Stimulated activated CD8-positive, alpha-beta memory T cell treated with anti-CD3 and anti-CD28 coated beads, Interleukin-15, amount 100 ng/mL, for 4 hours (primary cell): ENCODE measurements at regions not wholly inside any gene's neighbourhood (a gene's known extent, or its start where the extent isn't known, plus 50 kb on each side); places are given as distances from the start of the nearest gene placed in this dataset.
"Not testable (repeated sequence)": the region's sequence is repeated elsewhere in the genome, so short reads cannot be mapped to it uniquely, and the experiment has no call there.

Experiments
- DNase-seq, 2 donors: peaks; one replicate each; pipeline ENCODE4 v3.0.0-alpha.2; 2020; ENCODE audit warnings: low read depth in 2 of 2

DNA sequence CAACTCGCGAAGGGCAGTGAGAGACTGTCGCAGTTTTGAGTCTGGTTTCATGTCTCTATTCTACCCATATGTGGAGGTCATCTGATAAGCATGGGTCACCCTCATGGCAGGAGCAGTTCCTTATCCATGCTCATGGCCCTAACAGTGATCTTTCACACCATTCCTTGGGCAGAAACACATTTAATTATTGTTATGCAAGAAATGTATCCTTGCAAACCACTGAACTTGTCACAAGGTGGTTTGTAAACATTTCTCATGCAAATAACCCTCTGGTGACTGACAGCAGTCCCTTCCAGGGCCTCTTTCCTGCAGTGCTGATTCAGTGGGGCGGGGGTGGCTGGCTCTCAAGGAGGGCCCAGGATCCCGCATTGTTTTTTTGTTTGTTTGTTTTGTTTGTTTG, 421.4 kb upstream of the RUNX1 start:
- DNase-seq = no peak

DNA sequence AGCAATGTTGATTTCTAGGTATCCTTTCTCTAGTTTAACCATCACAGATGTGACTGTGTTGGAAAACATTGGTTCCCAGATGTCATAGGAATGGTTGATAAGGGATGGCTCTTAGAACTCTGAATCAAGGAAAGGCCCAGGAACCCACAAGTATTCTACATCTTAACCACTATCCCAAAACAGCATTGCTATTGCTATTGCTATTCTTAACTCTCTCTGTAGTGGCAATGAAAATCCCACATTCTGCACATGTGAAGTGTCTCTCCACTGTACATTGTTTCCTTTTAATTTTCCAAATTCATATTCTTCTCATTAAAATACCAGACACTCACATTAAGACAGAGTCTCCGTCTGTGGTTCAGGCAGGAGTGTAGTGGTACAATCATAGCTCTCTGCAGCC, 420.4 kb upstream of the RUNX1 start:
- no peak for DNase-seq

DNA sequence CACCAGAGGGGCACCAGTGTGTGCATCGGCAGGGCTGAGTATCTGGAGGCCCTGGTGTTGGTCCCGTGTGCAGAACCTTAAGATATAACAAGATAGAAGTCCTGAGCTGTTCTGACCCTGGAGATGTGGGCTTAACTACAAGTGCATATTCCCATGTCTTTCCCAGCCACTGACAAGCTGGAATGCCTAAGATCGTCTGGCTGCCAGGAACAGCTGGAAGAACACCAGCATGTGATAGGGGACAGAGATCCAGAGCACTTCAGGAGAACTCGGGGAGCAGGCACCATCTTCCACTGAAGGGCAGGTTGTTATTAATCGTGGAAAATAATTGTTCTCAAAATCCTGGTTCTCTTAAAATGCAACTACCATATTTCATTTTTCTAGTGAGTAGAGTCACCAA, 419.9 kb upstream of the RUNX1 start:
- DNase-seq = no peak

DNA sequence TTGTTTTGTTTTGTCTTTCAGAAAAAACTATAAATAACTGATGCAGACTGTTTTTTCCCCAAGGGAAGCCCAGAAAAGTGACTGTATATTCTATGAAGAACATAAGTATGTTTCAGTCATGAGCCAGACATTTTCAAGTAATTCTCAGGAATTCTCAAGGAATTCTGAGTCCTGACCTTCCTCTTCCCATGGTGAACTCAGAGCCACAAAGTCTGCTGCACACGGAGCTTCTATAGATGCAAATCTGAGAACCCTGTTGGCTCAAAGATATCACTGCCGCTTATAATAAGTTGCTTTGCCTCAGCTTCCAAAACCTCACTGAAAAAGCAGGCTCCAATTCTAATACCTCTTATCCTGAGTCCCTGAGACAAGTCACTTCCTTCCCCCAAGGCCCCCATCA, 418.5 kb upstream of the RUNX1 start:
- DNase-seq = no peak

DNA sequence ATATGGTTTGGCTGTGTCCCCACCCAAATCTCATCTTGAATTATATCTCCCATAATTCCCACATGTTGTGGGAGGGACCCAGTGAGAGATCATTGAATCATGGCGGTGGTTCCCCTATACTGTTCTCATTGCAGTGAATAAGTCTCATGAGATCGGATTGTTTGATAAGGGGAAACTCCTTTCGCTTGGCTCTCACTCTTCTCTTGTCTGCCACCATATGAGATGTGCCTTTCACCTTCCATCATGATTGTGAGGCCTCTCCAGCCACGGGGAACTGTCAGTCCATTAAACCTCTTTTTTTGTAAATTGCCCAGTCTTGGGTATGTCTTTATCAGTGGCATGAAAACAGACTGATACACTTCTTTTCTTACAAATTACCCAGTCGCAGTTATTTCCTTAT, 417.6 kb upstream of the RUNX1 start:
- not testable (repeated sequence) for DNase-seq

DNA sequence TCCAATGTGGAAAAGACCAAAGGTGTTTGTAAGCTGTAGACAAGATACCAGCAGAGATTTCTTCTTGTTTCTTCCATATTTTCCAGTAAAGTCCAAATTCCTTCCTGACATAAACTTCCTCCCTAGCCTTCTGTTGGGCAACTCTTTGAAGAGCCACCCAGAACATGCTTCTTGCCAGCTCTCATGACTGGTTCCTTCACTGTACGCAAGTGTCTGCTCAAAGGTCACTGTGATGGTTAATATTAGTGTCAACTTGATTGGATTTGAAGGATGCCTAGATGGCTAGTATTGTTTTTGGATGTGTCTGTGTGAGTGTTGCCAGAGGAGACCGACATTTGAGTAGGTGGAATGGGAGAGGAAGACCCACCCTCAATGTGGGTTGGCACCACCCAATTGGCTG, 416.6 kb upstream of the RUNX1 start:
- DNase-seq = no peak

DNA sequence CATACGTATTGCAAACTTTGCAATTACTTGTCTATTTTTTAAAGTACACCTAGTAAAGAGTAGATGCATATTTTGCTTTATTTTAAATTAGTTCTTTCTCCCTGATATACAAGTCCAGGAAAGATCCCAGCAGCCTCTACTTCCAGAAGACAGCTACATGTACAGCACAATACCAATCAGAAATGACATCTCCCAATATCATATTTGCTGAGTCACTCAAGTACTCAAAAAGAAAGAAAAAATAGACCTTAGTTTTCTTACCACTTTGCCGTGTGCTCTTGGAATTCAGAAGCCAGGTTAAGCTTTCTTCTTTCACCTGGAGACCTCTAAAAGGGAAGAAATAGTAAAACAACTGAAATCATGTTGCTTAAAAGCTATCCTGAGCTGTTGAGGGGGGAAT, 412.6 kb upstream of the RUNX1 start:
- DNase-seq = no peak

DNA sequence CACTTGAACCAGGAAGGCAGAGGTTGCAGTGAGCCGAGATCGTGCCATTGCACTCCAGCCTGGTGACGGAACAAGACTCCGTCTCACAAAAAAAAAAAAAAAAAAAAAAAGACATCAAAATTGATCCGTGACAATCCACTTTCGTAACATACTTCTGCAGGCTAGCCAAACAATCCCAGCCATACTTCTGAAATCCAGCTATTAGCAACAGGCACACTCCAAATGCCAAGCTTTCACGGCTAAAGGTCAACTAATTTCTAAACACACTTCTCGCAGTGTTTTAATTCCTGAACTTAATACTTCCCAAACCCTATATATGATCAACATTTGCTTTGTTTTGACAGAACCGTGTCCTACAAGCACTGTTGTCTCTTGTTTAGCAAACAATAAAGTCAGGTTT, 411.3 kb upstream of the RUNX1 start:
- no peak for DNase-seq

DNA sequence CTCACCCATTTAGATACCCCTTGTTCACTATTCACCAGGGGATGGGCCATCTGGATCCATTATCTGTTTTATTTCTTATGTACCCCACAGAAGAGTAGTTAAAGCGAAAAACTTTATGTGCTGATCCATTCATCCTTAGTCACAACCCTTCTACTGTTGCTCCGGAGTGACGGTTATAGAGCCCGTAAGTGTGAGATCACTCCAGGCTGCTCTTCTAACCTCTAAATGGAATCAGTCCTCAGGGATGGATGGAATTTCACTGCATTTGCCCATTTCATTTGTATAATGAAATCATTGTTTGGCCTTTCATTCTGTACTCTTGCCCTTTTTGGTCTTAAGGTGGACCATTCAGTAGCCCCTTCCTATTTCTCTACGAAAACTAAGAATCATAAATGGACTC, 409.3 kb upstream of the RUNX1 start:
- DNase-seq = no peak

DNA sequence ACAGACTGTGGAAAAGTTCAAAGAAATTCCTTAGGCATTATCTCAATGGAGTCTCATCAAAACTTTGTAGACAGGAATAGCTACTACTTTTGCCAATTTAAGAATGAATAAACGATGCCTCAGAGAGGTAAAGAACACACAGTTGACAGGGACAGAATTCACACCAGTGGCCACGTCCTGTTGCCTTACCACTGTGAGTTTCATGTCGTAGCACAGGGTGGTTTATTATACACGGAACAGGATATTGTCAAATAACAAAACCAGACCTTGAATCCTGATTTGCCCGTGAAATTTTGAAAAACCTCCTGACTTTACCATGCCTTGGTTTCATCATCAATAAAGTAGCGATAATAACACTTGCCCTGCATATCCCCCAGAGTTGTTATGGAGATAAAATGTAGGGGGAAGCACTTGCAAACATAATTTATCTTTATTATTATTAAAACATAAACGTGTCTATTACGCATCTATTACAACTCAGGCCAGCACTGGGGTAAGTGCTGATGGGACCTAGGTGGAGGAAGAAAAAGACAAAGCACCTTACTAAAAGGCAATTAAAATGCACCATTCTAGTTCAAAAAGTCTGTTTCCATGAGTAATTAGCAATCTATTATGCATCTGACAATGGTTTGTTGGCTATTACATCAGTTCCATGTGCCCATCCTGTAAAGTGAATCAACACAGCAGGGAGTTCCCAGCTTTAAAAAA, 408.1 kb upstream of the RUNX1 start:
- DNase-seq = no peak

DNA sequence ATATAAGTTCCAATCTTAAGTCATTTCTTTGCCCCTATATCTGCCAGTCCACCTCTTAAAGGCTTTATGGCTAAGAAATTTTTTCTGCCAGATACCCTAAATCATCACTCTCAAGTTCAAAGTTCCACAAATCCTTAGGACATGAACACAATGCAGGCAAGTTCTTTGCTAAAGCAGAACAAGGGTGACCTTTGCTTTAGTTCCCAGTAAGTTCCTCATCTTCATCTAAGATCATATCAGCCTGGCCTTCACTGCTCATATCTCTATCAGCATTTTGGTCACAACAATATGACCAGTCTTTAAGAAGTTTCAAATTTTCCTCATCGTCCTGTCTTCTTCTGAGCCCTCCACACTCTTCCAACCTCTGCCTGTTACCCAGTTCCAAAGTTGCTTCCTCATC, 402.2 kb upstream of the RUNX1 start:
- DNase-seq = no peak

DNA sequence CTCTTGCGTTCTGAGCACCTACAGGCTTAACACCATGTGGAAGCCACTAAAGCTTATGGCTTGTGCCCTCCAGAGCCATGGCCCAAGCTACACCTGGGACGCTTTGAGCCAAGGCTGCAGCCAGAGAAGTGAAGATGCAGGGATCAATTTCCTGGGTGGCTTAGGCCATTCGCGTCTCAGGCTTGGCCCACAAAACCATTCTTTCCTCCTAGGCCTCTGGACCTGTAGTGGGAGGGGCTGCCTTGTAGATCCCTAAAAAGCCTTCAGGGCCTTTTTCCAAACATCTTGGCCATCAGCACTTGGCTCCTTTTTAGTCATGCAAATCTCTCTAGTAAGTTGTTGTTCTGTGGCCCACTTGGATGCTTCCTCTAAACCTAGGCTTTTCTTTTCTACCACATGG, 401.7 kb upstream of the RUNX1 start:
- no peak for DNase-seq

DNA sequence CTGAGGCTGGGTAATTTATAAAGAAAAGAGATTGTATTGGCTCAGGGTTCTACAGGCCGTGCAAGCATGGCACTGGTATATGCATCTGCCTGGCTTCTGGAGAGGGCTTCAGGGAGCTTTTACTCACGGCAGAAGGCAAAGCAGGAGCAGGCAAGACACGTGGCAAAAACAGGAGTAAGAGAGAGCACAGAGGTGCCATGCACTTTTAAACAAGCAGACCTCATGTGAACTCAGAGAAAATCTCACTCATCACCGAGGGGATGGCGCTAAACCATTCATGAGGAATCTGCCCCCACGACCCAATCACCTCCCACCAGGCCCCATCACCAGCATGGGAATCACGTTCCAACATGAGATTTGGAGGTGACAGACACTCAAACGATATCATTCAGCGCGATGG, 400.7 kb upstream of the RUNX1 start:
- no peak for DNase-seq

DNA sequence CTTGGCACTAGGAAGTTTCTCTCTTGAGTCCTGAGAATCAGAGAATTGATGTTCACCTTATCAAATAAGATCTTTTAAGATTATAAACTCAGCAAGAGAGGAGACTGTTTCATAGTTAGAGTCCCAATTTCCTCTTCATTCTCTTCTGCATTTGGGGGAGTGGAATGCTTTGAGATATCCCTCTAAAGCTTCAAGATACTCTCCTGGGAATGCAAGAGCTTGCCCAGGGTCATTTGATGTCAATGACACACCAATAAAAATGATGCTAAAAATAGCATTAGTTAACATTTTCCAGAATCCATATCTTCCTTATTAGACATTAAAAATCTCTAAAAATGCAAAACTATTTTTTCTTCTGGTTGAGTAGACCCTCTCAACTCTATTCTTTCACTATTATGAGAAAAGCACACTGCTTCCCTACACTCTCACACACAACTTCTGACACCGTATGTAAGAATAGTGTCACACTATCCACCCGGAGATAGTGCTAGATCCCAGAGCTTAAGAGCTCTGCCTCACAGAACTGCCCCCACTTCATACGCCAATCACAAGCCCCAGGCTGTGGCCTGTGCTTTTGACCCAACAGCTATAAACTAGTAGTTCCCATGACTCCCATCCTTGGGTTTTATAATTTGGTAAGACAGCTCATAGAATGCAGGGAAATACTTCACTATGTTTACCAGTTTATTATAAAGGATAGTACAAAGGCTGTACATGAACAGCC, 399.9 kb upstream of the RUNX1 start:
- DNase-seq = no peak

DNA sequence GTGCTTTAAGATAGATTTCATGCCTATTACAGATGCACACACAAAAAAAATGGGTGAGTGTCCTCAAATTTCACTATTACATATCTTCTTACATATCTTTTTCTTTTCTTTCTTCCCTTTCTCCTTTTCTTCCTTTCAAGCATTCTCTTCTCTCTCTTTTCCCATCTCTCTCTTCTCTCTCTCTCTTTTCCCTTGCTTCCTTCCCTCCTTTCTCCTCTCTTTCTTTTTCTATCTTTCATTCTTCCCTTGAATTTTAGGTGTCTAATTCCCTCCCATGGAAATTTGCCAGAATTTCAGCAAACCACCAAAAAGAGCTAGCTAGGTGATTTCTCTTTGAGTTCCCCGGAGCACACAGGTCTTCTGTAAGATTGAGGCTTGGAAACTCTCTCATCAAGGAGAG, 395.3 kb upstream of the RUNX1 start:
- DNase-seq = no peak

DNA sequence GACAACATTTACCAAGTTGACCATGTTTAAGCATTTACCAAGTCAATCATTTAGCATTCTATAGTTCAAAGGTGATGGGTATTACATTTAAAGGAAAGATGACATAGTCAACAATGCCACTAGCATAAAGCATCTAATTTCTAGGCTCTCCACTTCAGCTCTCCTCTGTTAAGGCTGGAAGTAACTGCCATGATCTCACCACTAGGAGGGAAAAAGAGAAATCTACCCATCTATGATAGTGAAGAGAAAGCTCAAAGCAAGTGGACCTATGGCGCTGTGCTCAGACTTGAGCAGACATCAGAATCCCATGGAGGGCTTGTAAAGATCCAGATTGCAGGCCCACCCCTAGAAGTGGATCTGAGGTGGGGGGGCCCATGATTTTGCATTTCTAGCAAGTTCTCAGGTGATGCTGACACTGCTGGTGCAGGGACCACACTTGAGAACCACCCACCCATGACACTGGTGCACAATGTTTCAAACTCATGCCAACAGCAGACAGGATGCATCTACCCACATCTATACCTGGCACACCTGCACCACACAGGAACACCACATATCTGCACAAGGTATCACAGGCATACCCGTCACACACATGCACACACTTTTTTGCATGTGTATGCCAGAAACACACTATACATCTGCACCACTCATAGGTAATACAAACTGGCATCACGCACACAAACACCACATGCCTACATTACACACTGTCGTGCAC, 392.9 kb upstream of the RUNX1 start:
- no peak for DNase-seq

DNA sequence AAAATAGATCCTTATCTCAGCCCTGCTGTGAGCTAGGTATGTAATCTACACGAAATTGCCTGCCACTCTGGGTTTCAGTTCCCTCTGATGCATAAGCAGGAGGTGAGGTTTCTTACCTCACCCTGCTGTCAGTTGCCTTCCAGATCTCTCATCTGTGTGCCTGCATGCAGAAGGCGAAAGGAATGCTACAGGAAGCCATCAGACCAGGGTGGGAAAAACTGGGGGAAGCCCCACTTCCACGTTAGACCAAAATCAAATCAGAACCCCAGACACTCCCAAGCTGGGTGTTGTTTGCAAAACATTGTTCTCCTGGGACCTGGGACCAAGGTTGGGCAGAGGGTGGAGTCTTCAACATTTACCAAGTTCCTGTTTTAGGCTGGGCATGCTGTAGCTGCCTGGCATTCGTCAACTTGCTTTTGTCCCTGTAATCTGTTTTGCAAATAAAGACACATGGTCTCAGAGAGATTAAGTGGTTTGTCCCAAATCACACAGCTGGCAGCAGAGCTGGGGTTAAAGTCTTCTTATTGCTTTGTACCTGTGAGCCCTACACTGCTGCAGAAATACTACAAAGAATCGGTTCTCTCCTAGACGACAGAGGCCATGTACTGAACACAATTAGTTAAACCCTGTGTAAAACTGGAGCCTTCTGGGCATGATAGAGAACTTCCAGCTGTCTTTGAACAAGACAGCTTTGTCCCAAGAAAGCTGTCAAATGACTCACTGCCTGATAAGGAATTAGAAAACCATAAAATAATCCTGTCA, 389.7 kb upstream of the RUNX1 start:
- no peak for DNase-seq

DNA sequence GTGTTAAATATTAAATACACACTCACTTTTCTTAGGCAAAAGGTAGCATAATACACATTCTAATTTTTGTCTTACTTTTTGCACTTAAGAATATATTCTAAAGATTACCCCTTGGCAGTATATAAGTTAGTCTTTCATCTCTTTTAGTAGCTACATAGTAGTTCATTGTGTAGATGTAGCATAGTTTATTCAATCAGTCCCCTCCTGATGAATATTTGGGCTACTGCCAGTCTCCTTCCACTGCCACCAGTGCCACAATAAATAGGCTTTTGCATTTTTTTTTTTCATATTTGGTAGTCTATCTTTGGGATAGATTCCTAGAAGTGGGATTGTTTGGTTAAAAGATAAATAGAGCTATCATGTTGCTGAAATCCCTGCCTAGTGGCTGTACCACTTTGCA, 388.8 kb upstream of the RUNX1 start:
- no peak for DNase-seq

DNA sequence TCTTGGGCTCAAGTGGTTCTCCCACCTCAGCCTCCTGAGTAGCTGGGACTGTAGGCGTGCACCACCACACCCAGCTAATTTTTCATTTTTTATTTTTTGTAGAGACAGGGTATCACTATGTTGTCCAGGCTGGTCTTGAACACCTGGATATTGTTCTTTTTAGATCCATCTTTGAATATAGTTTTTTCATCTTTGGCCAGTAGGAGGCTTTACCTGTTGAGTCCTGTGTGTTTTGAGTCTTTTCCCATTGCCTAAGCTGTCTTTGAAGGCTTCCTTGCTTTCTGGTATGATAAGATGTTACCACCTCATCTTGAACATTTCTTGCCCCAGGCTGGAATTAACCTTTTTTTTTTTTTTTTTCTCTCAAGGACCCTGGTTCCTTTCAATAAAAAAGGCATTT, 387.8 kb upstream of the RUNX1 start:
- DNase-seq = no peak

DNA sequence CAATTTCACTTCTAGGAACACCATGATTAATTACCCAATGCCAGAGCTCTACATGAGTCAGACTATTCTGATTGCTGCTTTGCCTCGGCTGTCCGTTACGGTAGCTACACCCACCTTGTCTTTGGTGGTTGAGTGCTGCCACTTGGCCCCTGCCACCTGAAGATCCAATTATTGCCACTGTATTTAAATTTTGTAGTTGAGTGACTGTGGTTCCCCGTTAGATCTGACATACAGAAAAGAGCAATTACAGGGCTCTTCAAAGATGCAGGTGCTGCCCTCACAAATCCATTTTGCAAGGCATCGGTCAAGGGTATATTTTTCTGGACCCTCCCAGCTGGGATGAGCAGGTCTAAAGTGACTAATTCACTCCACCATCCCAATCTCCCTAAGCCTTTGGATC, 383.5 kb upstream of the RUNX1 start:
- DNase-seq = not testable (repeated sequence)

DNA sequence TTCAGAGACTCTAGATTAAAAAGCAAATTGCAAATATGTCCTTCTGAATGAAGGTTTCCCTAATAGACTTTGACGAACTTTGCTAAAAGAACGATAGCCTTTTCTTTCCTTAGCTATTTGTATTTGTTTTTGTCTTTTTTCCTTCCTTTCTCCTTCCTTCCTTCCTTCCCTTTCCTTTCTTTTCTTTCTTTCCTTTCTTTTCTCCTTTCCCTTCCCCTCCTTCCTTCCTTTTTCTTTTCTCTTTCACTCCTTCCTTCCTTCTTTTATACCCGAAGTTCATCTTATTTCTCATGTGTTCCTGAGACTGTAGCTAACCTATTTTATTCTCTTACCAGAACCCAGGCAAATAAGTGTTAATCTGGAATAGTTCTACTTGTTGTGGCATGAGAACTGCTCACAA, 381.2 kb upstream of the RUNX1 start:
- no peak for DNase-seq

DNA sequence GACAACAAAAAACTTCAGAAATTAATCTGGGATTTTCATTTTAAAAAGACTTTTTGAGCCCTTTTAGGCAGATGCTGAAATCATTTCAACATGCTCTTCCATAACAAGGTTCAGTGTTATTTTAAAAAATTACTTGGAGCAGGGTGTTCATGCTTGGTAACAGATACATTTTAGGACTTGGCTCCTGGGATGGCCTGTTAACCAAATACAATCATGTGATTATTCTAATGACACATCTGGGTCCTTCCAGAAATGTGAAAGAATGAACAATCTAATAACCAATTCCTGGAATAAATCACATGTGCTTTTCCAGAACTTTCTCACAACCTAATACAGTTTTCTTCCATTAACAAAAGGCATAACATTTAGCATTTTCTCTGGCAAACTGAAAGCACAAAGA, 379.8 kb upstream of the RUNX1 start:
- DNase-seq = no peak
